NCI-H510A (cell line): ENCODE measurements at regions not wholly inside any gene's neighbourhood (a gene's known extent, or its start where the extent isn't known, plus 50 kb on each side); places are given as distances from the start of the nearest gene placed in this dataset.

Source experiments
- DNase-seq: peaks from one replicate; lab custom pipeline; 2025; lab: John Stamatoyannopoulos, UW

DNA sequence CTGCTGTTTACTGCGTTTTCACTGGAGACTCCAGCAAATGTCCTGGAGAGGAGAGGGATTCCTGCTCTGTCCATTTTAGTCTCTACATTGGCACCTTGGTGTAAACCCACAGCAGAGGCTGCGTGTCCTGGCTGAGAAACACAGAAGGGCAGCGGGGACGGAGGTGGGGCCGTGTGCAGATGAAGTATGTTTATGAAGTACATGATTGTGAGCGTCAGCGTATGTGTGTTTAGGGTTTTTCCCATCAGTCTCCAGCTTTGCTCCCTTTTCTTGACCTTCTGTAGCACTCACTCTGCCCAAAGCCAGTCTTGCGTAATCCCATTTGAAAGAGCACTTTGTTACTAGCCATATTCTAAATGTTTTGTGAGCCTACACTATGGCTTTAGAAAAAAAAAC is 750.7 kb upstream of the SORCS1 start:
- DNase-seq, result no peak

DNA sequence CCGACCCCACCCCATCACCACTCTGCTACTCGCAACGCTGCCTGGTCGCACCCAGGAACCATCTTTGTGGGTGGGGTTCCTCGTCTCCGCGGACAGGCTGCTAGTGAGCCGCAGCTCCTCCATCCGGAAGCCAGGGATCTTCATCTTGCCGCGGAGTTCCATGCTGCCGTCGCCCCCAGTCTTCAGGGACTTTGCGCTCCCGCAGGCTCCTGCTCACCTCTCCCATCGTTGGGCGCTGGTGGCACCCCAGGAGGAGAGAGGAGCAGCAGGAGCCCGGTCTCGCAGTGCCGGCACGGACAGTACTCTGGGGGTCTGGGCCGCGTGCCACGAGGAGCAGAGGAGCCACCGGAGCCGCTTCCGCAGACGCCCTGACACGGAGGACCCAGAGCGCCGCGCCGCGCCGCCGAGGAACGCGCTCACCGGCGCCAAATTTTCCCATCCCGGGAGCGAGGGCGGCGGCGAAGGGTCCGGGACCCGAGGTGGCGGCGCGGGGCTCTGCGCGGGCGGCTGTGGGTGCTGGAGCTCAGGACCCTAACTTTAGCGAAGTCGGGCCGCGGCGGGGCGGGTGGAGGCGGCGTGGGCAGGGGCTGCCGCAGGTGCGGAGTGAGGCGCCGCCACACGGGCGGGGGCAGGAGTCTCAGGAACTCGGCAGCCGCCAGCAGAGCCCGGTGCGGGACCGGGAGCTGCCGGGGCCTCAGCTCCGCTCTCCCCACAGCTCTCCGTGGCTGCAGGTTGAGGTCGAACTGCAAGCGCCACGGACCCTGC is 750.1 kb upstream of the SORCS1 start:
- no peak for DNase-seq

DNA sequence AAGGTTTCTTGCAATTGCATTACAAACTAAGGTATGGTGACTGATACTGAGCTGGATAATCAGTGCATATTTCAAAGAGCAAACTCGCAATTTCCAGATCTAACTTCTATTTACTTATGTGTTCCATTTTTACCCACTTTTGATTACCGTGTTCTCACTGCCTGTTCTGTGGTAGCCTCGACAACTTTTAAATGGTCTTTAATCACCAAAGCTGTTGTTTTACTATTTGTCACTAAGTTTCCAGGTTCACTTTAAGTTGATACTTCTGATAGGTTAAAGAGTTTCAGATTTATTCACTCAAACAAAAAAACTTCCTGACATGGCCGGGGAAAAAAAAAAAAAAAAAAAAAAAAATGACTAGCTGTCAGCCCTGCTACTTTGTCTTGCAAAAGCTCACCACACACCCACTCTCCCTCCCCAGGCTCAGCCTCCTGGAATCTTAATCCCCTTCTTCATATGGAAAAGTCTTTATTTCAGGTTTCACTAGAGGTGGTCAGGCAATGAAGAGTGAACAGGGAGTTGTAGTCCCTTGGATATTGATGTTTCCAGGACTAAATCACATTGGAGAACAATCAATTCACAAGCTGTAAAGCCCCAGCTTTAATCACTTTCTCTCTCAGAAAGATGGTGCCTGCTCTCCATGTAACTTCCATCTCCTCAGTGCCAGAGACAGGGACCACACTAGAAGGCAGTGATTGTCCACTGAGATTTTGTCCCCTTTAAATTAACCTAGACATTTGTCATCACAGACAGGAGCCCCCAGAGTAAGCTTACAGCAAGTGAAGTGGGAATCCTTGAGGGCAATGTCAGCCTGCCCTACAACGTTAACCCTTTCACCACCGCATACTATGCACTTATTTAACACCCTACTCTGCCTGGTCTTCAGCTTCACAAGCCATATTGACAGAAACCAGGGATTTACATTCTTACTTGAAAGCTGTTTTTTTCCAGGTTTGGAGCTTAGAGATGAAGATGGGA is 749.1 kb upstream of the SORCS1 start:
- DNase-seq, result no peak

DNA sequence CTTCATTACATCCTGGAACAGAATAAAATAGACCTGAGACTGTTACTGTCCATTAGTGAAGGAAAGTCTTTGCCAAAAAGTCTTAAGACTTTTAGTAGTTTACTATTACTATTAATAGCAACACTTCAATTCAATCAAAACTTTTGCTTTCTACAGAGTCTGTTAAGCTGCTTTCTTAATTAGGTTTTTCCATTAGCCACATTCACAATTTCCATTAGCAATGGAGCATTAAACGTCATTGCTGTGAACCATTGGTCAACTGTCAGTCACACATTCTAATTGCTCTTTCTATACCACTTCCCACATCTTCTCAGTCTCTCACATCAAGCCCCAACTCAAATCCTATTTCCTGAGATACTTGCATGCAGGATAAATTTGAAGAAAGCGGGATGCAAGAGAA is 736.6 kb upstream of the SORCS1 start:
- no peak for DNase-seq

DNA sequence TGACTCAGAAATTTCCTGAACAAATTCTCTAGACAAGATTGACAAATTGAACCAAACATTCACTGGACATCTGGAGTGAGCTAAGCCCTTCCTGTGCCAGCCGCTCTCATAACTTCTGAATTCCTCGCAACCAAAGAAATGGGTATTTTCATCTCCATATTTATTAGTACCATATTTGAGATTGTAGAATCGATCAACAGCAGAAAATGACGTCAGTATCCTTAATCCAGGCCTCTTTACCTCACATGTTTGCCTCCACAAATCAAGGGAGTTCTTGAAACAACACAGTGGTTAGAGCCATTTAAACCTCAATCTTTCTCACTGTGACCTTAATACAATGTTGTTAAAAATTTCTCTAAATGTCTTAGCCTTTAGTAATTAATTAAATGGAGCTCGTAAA is 735.6 kb upstream of the SORCS1 start:
- no peak for DNase-seq

DNA sequence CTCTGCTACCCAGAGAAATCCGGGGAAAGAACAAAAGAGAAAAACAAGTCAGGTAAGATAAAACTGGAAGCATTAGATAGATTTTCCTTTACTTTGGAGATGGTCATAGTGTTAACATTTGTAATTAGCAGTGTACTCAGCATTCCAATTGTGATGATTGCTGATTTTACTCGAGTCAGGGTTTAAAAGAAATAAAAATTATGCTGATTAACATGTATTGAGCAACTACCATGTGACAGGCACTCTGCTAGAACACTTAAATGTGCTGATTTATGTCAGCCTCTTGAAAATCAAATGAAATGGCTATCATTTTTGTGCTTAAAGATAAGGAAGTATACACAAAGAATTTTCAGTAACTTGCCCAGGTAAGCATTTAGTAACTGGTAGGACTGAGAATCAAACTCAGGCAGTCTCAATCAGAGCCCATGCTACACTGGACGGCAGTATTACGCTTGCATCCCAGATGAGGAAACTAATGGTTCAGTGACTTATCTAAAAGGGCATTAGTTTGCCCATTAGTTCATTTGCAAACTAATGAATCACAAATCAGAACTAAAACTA is 735.1 kb upstream of the SORCS1 start:
- no peak for DNase-seq

DNA sequence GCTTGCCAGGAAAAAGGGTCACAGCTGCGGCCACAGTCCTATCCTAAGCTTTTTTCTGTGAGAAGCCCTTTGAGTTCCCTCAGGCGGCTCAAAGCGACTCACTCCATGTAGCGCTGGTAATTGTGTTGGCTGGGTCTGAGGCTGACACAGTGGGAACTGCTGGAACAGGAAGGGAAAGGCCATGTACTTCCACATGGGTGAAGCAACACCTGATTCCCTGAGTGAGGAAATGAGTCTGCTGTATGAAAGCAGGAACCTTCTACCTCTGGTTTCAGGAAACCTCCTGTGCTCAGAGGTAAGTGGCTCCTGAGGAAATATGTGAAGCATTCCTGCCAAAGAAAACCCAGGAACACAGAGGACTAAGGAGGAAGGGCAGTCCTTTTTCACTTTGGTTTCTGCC is 734.6 kb upstream of the SORCS1 start:
- no peak for DNase-seq

DNA sequence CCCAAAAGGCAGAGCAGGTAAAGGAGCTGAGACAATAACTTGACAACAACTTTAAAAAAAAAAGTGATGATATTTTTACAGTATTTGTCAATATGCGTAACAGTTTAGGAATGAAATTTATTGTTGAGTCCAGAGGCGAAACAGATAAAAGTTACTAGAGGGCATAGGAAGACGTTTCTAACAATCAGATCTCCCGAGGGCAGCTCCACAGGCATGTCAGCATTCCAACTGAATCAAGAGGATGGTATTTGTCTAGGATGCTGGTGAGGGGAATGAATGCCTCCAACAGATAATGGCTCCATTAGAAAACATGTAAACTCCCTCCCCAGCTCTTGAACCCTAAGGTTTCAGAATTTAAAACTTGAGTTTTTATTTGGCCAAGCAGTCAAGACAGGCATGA is 733.9 kb upstream of the SORCS1 start:
- DNase-seq, result no peak

DNA sequence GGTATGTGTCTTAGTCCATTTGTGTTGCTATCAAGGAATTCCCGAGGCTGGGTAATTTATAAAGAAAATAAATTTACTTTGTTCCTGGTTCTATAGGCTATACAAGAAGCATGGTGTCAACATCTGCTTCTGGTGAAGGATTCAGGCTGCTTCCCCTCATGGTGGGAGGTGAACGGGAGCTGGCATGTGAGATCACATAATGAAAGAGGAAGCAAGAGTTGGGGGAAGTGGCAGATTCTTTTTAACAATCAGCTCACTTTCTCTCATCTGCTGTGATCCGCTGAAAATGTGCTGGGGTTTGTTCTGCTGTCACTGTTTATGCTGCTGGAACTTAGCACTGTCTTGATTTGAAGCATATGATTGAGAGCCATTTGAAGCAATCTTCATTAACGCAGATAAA is 730.0 kb upstream of the SORCS1 start:
- DNase-seq, result no peak

DNA sequence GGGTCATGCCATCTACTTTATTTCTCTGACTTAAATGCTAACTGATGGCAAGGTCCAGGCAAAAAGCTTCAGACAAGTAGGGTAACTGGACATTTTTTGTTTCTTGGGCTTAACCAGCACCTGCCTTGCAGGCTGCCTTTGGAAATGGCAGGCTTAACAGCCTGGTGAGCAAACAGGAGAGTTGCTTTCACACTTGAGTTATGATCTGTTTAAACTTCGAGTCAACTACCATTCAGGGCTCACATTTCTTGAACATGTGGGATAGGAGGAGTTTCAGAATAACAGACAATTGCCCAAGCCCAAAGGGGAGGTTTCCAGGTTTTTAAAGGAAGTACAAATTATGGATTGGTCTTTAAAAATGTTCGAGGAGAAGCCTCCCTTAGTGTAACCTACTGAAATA is 724.6 kb upstream of the SORCS1 start:
- no peak for DNase-seq

DNA sequence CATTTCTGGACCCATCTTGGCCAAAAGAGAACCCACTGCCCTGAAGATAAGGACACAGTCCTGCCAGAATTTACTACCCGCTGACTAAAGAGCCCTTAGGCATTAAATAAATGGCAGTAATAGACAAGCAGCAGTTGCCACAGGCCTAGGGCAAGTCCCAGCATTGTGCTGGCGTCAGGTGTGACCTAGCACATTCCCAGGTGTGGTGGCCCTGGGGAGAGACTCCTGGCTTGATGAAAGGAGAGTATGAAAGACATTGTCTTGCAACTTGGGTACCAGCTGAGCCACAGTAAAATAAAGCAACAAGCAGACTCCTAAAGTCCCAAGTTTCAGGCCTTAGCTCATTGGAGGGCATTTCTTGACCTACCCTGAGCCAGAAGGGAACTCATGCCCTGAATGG is 715.7 kb upstream of the SORCS1 start:
- no peak for DNase-seq

DNA sequence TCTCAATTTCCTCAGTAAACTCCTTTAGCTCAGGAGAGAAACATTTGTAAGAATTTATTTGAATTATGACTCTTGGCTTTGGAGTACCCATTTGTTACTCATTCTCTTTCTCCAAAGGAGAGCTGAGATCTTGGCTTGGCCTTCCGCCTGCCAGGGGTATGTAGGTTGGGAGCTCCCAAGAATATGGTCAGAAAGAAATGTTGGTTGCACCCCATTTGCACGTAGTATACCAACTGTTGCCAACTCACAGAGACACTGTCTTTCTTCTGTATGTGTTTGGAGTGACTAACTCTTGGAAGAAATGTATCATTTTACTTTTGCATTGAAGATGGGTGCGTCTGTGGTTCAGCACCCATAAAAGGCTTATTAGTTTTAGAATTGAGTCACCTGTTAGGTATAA is 708.5 kb upstream of the SORCS1 start:
- DNase-seq, result no peak

DNA sequence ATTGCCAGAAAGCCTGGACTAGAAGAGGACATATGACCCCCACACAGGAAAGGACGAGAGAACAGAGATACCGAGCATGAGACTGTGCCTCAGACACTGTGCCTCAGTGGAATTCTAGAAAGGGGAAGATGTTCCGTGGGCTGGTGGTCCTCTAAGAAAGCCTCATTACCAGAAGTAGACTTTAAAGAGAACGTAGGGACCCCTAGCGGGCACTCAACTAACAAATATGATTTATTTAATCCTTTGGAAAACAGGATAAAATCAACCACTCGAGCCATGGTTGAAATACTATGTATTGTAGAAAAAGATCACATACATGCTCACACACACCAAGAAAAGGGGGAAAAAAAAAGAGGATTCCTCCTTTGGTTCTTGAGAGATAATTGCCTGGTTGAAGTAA is 701.2 kb upstream of the SORCS1 start:
- no peak for DNase-seq

DNA sequence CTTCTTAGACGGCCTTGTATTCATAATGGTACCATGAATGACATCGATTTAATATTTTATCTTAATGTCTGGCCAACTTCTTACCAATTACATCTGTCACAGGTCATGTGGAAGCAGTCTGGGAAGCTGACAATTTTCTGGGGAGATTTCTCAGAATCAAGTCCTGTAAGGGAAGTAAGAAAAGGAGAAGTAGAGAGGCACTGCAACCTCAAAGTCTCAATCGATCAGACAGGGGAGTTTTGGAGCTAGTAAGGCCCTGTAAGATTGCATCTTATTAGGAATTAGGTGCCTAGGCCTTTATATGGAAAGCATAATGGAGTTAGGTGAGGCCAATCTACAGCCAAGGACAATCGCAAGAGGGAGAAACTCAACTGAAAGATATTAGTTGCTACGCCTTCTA is 694.6 kb upstream of the SORCS1 start:
- DNase-seq, result no peak

DNA sequence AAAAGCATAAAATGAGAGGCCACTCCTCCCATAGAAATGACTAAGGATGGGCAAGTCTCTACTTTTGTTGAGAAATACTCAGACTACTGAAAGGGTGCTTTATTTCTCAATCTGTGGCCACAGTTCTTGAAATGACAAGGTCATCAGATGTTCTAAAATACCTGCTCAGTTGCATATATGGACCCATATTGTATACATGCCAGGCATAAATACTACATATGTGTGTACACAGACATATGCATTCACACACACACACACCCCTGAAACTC is 691.5 kb upstream of the SORCS1 start:
- DNase-seq, result no peak

DNA sequence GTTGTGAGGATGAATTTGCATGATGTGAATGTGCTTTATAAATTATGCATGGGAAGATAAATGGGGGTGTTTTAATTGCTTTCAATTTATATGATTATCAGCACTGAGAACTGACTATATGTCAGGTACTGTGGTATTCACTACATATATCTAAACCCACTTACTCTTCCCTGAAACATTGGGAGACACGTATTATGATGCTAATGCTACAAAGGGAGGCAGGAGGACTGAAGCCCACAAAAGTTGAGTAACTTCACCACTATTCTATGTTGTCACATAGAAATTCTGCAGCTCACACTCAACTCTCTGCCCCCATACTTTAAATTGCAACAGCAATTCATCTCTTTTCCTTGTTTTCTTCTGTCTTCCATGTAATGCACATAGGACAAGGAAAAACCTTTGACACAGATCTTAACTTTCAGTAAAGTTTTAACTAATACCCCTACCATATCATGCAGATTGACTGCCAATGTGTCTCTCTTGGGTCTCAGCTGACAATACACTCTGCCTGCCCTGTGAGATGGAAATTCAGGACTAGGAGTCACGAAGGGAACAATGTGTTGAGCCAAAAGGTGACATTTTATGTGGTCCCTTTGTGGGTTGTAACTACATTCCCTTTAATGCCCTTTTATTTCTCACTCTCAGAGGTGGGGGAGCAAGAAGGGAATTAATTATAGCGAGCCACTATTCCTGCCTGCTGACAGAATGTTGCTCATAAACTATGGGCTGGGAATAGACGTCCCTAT is 691.0 kb upstream of the SORCS1 start:
- no peak for DNase-seq

DNA sequence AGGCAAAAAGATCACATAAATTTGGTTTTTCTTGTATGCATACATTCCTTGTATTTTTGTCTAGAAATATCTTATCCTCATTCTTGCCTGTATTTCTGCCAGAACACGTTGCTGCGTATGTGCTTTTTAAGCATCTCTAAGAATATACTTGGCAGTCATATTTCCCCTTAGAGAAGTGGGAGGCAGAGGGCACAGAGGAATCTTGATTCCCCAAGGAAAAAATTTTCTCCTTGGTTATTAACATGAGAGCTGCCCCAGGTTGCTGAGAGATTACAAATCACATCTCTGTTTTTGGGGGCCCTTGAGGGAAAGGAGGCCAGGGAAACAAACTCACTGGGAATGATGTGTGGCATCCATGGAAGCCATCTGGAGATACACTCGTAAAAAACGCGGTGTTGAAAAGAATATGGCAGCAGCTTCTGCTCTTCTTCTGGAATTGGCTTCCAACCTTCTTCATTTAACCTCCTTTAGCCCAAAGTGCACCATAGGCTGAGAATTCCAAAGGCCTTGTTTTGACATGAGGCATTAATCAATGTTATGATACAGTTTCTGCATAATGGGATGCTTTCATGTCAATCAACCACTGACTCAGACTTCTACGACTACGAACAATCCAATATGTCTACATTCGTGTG is 684.3 kb upstream of the SORCS1 start:
- DNase-seq, result no peak

DNA sequence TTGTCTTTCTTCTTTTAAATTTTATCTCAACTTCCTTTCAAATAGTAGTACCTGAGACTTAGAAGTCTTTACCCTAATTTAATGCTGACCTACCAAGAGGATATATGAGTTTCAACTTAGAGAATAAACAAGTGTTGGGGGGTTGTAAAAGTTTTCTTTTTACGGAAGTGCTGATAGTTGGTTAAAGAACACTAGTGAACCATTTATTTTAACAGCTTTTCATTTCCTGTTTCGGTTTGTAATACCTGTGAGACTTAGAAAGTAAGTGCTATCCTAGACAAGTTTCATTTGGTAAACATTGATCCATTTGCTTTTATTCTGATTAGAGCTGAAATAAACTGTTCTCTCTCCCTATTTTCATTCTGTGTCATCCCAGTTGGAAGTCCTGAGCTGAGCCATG is 683.1 kb upstream of the SORCS1 start:
- DNase-seq, result no peak

DNA sequence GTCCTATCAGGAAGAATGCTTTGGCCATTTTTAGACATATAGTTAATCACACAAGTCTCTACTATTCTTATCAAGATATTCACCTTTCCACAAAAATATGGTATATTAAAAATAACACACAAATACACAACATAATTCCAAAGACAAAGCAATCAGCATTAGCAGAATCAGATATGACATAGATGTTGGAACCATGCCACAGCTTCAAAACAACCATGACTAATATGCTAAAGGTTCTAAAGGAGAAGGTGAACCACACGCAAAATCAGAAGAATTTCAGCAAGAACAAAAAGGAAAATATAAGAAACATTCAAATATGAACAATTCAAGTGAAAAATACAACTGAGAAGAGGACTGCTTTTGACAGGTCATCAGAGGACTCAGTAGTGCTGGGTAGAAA is 670.2 kb upstream of the SORCS1 start:
- no peak for DNase-seq

DNA sequence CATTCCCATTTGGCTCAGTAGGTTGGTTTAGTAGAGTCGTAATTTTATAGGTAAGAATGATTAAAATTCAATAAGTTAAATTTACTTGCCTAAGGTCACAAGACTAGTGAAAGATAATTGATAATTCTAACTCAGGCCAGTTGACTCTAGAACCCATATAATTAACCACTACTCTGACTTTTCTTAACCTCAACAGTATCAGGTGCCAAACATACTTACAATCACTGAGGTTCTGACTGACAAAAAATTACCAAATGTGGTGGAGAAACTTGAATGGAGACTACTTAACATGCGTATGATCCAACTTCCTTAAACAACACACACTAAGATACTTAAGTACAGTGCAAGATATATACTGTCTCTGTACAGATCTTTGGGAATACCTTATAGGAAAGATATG is 667.3 kb upstream of the SORCS1 start:
- no peak for DNase-seq

DNA sequence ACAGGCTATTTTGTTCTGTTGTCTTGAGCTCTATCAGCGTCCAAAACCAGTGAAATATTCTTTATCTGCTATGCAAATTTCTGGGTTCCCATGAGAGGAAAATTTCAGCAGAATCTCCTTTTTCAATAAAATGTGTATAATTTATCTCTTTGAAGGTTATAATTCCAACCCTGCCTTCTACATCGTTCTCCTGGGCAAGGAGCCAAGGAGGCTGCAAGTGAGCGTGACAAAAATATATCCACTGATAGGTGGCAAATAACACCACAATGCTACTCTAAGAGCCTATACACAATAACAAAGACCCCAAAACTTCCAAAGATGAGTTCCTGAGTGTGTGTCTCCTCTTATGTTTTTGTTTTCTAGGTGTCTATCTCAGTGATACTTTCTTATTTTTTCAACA is 664.7 kb upstream of the SORCS1 start:
- no peak for DNase-seq

DNA sequence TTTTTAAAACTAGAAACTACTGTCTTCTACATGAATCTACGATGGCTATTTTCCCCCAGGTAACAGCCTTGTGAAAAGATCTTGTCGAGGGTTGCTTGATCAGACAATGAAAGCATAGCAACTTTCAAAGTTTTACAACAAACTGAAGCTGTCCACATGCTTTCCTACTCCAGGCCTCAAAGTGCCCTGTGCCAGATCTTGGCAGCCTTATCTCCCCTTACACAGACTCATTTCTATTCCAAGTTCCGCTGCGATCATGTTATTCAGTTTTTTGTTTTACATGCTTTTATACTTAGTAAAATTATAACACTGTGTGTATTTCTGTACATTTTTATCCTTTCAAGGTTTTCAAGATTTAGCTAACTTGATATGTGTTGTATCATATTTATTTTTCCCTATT is 661.7 kb upstream of the SORCS1 start:
- no peak for DNase-seq
